IPS-15b (cell line): ENCODE measurements at regions not wholly inside any gene's neighbourhood (a gene's known extent, or its start where the extent isn't known, plus 50 kb on each side); places are given as distances from the start of the nearest gene placed in this dataset.
"Not testable (repeated sequence)": the region's sequence is repeated elsewhere in the genome, so short reads cannot be mapped to it uniquely, and the experiment has no call there.

Experiments used
- H3K27me3 ChIP-seq: one replicate; pipeline ENCODE4 v1.6.1; 2013; ENCODE audit warnings: low read length; ENCODE audit not compliant: control insufficient read depth, insufficient read depth
- H3K36me3 ChIP-seq: one replicate; pipeline ENCODE4 v1.6.1; 2013; ENCODE audit warnings: low read length; ENCODE audit not compliant: control insufficient read depth, insufficient read depth
- H3K4me1 ChIP-seq: one replicate; pipeline ENCODE4 v1.6.1; 2013; ENCODE audit warnings: mild to moderate bottlenecking, low read length; ENCODE audit not compliant: control insufficient read depth, insufficient read depth
- H3K4me3 ChIP-seq: one replicate; pipeline ENCODE4 v1.5.1; 2013; ENCODE audit warnings: low read depth, low read length
- H3K9ac ChIP-seq: one replicate; pipeline ENCODE4 v1.6.1; 2013; ENCODE audit warnings: low read depth, mild to moderate bottlenecking, low read length
- H3K9me3 ChIP-seq: one replicate; pipeline ENCODE4 v1.6.1; 2013; ENCODE audit warnings: mild to moderate bottlenecking, low read length; ENCODE audit not compliant: control insufficient read depth, insufficient read depth

- Histone ChIP-seq H3K27me3 (peaks cover 2% of the 10 kb centered on the region), H3K9me3 (no peaks in the 10 kb centered on the region), H3K4me3 (no peak overlapping the region), H3K9ac (no peak overlapping the region), H3K36me3 (no peaks in the 10 kb centered on the region), H3K4me1 (no peaks in the 10 kb centered on the region)
Measured at GRCh38 chr7:67489881-67490280, 493.2 kb downstream of the TYW1 start.

DNA sequence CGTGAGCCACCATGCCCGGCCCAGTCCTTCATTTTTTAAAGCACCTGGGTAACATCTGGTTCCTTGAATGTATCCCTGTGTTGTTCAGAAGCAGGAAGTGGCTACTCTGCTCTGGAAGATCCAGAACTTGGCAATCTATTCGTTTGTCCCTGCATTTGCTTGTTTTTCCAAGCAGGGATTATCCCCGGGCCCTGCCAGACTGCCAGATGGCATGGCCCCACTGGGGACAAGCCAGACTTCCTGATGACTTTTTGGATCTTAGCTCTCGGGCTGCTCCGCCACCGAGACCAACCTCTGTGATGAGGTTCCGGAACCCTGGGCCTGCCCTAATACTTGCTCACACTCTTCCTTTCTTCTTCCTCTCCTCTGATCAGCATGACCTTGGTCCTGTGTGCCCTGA, 496.7 kb downstream of the TYW1 start:
- H3K9me3 ChIP-seq = no peaks in the 10 kb centered on the region
- no peaks in the 10 kb centered on the region for H3K36me3 ChIP-seq
- H3K4me3 ChIP-seq = no peak overlapping the region
- H3K4me1 ChIP-seq = no peaks in the 10 kb centered on the region
- no peaks in the 10 kb centered on the region for H3K27me3 ChIP-seq
- H3K9ac ChIP-seq = no peak overlapping the region

DNA sequence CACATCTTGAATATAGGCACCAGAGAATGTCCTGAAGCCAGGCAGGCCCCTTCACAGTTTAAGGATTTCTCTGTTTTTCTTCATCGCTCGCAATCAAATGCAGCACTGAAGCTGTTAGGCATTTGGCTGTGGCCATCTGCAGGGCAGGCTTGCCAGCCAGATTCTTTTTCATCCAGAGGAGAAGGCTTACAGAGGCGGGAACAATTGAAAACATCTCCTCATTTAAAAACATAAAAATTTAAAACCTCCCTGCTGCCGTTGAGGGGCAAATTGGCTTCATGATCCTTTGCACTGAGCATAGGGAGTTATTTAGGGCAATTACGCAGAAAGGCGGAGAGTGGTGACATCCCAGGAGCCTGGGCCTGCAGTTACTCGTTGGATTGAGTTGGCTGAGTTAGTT, 500.0 kb downstream of the TYW1 start:
- Histone ChIP-seq H3K9ac (no peak overlapping the region), H3K9me3 (no peaks in the 10 kb centered on the region), H3K4me3 (no peak overlapping the region), H3K4me1 (no peaks in the 10 kb centered on the region), H3K36me3 (no peaks in the 10 kb centered on the region), H3K27me3 (no peaks in the 10 kb centered on the region)

DNA sequence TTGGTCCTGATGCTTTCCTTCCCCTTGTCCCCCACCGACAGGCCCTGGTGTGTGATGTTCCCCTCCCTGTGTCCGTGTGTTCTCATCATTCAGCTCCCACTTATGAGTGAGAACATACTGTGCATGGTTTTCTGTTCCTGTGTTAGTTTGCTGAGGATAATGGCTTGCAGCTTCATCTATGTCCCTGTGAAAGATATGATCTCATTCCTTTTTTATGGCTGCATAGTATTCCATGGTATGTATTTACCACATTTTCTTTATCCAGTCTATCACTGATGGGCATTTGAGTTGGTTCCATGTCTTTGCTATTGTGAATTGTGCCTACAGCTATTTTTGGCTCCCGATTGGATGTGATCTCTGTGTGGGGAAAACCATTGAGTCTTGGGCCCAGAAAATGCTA, 501.3 kb downstream of the TYW1 start:
- not testable (repeated sequence) for H3K27me3 ChIP-seq, H3K9ac ChIP-seq, H3K4me1 ChIP-seq, H3K4me3 ChIP-seq, H3K9me3 ChIP-seq, H3K36me3 ChIP-seq

GRCh38 chr7:67502929-67503328, 506.3 kb downstream of the TYW1 start:
- H3K27me3 ChIP-seq = no peaks in the 10 kb centered on the region
- H3K36me3 ChIP-seq = no peaks in the 10 kb centered on the region
- no peak overlapping the region for H3K9ac ChIP-seq
- no peaks in the 10 kb centered on the region for H3K4me1 ChIP-seq
- no peaks in the 10 kb centered on the region for H3K9me3 ChIP-seq
- no peak overlapping the region for H3K4me3 ChIP-seq

GRCh38 chr7:67505449-67505848, 508.8 kb downstream of the TYW1 start:
- Histone ChIP-seq H3K9ac (no peak overlapping the region), H3K27me3 (no peaks in the 10 kb centered on the region), H3K4me1 (no peaks in the 10 kb centered on the region), H3K4me3 (no peak overlapping the region), H3K36me3 (no peaks in the 10 kb centered on the region), H3K9me3 (no peaks in the 10 kb centered on the region)

DNA sequence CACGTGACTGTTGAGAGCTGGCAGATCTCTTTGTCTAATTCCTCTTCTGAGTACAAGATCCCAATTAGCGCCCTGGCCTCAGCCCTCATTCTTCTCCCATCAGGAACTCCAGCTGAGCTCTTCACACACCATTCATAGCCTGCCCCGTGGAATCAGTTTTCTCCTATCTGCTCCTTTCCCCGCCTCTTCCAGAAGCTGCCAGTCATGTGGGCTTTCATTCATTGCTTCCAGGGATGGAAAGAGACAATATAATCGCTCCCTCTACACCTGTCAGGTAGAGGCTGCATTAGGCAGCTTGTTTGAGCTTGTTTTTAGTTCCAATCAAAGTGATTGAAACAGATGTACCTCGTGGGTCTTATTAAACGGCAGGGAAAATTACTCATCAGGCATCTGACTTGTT, 515.8 kb downstream of the TYW1 start:
- Histone ChIP-seq H3K9ac (no peak overlapping the region), H3K36me3 (no peaks in the 10 kb centered on the region), H3K4me1 (no peaks in the 10 kb centered on the region), H3K9me3 (no peaks in the 10 kb centered on the region), H3K27me3 (no peaks in the 10 kb centered on the region), H3K4me3 (no peak overlapping the region)

- Histone ChIP-seq H3K4me3 (no peak overlapping the region), H3K9ac (no peak overlapping the region), H3K4me1 (no peaks in the 10 kb centered on the region), H3K9me3 (peaks cover 6% of the 10 kb centered on the region), H3K36me3 (no peaks in the 10 kb centered on the region), H3K27me3 (no peaks in the 10 kb centered on the region)
Measured at GRCh38 chr7:67518580-67518979, 521.9 kb downstream of the TYW1 start.

DNA sequence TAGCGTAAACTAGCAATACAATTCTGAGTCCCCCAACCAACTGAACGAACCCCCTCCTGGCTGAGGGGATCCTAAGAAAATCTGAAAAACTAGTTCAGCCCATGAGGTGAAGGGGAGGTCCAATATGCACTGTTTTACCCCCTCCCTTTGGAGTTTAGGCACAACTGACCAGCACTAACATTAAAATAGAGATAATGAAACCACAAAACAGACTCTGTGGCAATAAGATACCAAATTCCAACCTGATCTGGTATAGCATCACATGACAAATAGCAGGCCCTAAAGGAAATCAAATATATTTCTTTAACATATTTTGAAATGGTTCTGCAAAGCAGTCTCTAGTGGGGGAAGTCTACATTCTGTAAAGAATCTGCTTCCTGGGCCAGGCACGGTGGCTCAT, 522.5 kb downstream of the TYW1 start:
- Histone ChIP-seq H3K9ac (no peak overlapping the region), H3K27me3 (no peaks in the 10 kb centered on the region), H3K36me3 (no peaks in the 10 kb centered on the region), H3K4me3 (no peak overlapping the region), H3K9me3 (peaks cover 9% of the 10 kb centered on the region), H3K4me1 (no peaks in the 10 kb centered on the region)

DNA sequence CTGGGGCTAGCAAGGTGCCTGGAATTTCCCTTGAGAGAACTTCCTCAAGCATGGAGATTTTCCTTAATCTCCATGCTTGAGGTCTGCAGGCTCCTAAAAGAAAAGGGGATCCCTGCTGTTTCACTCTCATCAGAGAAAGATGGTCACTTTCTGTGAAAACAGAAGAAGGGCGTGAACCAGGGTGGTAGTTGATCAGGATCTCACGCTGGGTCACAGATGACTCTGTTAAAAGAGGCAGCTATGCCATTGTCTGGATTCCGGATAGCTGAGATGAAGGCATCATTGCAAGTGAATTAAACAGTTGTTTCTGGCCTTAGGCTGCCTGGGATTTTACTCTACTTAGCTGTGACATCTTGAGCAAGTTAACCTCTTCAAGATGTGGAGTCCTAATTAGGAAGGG, 525.9 kb downstream of the TYW1 start:
- Histone ChIP-seq H3K27me3 (no peaks in the 10 kb centered on the region), H3K4me1 (no peaks in the 10 kb centered on the region), H3K36me3 (no peaks in the 10 kb centered on the region), H3K9ac (no peak overlapping the region), H3K4me3 (no peak overlapping the region), H3K9me3 (peaks cover 9% of the 10 kb centered on the region)

GRCh38 chr7:67523713-67524112, 527.1 kb downstream of the TYW1 start:
- H3K27me3 ChIP-seq = no peaks in the 10 kb centered on the region
- H3K4me1 ChIP-seq = no peaks in the 10 kb centered on the region
- H3K4me3 ChIP-seq = no peak overlapping the region
- H3K9me3 ChIP-seq = peaks cover 9% of the 10 kb centered on the region
- no peak overlapping the region for H3K9ac ChIP-seq
- no peaks in the 10 kb centered on the region for H3K36me3 ChIP-seq

DNA sequence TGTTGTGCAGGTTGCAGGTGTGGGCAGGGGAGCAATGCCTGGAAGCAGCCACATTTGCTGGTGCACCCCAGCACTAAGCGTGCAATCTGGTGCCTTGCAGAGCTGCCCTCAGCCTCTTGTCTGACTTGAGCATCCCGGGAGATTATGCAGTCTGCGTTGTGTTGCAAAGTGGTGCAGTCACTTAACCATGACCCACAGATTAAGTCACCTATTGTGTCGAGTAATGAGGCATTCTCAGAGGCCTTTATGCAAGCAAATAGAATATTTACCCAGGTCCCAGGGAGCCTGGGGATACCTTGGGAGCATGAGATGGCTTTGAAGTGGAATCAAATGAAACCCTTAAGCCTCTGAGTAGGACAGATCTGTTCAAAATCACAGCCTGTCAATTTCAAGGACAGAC, 529.0 kb downstream of the TYW1 start:
- Histone ChIP-seq H3K4me1 (no peaks in the 10 kb centered on the region), H3K27me3 (no peaks in the 10 kb centered on the region), H3K36me3 (no peaks in the 10 kb centered on the region), H3K9me3 (peaks cover 9% of the 10 kb centered on the region), H3K9ac (no peak overlapping the region), H3K4me3 (no peak overlapping the region)
